WTC11 (cell line): ENCODE measurements at regions not wholly inside any gene's neighbourhood (a gene's known extent, or its start where the extent isn't known, plus 50 kb on each side); places are given as distances from the start of the nearest gene placed in this dataset.

ENCODE experiments used
- ATAC-seq: fragments of 200-7000 bp; cut with Tn5 transposase; 2 replicates; pipeline ENCODE4 v1.10.0; 2021; ENCODE audit warnings: mild to moderate bottlenecking, moderate library complexity
- CTCF ChIA-PET: fragments of 300-600 bp; sonication (Branson Sonifier 250); formaldehyde crosslinking; loops from one replicate; lab custom pipeline; 2021; ENCODE audit warnings: antibody characterized with exemption; lab: Charles Lee
- POLR2A ChIA-PET: fragments of 350-600 bp; sonication (Branson Sonifier 250); formaldehyde crosslinking; loops from one replicate; lab custom pipeline; 2021; ENCODE audit warnings: antibody characterized with exemption; lab: Charles Lee
- DNase-seq: peaks from one replicate; pipeline ENCODE4 v3.0.0; 2021; ENCODE audit warnings: low spot score
- H3K27ac Mint-ChIP-seq: 2 replicates; pipeline ENCODE4 v1.8.0; 2021; ENCODE audit warnings: mixed read lengths
- H3K27me3 Mint-ChIP-seq: 2 replicates; pipeline ENCODE4 v1.8.0; 2021; ENCODE audit warnings: low read depth, mild to moderate bottlenecking, moderate library complexity, mixed read lengths
- H3K36me3 Mint-ChIP-seq: 2 replicates; pipeline ENCODE4 v1.8.0; 2021; ENCODE audit warnings: mixed read lengths
- H3K4me1 Mint-ChIP-seq: 2 replicates; pipeline ENCODE4 v1.8.0; 2022; ENCODE audit warnings: mixed read lengths
- H3K4me3 Mint-ChIP-seq: 2 replicates; pipeline ENCODE4 v1.8.0; 2021; ENCODE audit warnings: mild to moderate bottlenecking, moderate library complexity, mixed read lengths
- H3K9me3 Mint-ChIP-seq: 2 replicates; pipeline ENCODE4 v1.8.0; 2021; ENCODE audit warnings: mixed read lengths
- AFF4 ChIP-seq: sonication (generic); formaldehyde crosslinking; IDR thresholded peaks from 2 replicates; pipeline ENCODE4 v1.8.1; 2023; ENCODE audit warnings: mild to moderate bottlenecking, missing genetic modification reagents, borderline replicate concordance
- CREB1 ChIP-seq: sonication (generic); formaldehyde crosslinking; IDR thresholded peaks from 2 replicates; pipeline ENCODE4 v1.8.0; 2023; ENCODE audit warnings: mild to moderate bottlenecking, missing genetic modification reagents
- E2F5 ChIP-seq: sonication (generic); formaldehyde crosslinking; IDR thresholded peaks from 2 replicates; pipeline ENCODE4 v1.8.1; 2022; ENCODE audit warnings: mild to moderate bottlenecking, moderate library complexity, missing genetic modification reagents
- ESRRA ChIP-seq: sonication (generic); formaldehyde crosslinking; IDR thresholded peaks from 2 replicates; pipeline ENCODE4 v1.8.1; 2022; ENCODE audit warnings: mild to moderate bottlenecking, missing genetic modification reagents, borderline replicate concordance
- HMGA2 ChIP-seq: fragments of 250-450 bp; sonication (Bioruptor Pico); IDR thresholded peaks from 2 replicates; pipeline ENCODE4 v1.4.0; 2021; ENCODE audit warnings: mild to moderate bottlenecking, moderate library complexity
- NR1H2 ChIP-seq: sonication (generic); formaldehyde crosslinking; IDR thresholded peaks from 2 replicates; pipeline ENCODE4 v1.9.0; 2021; ENCODE audit warnings: mild to moderate bottlenecking, moderate library complexity, missing genetic modification reagents
- SOX15 ChIP-seq: fragments of 250-450 bp; sonication (Bioruptor Pico); IDR thresholded peaks from 2 replicates; pipeline ENCODE4 v1.9.0; 2021; ENCODE audit warnings: mild to moderate bottlenecking
- ZNF263 ChIP-seq: sonication (generic); formaldehyde crosslinking; IDR thresholded peaks from 2 replicates; pipeline ENCODE4 v1.8.1; 2022; ENCODE audit warnings: low read depth, mild to moderate bottlenecking, moderate library complexity, missing genetic modification reagents
- ZNF317 ChIP-seq: sonication (generic); formaldehyde crosslinking; IDR thresholded peaks from 2 replicates; pipeline ENCODE4 v1.8.1; 2023; ENCODE audit warnings: low read depth, mild to moderate bottlenecking, moderate library complexity, missing genetic modification reagents, borderline replicate concordance
- TF ChIP-seq, protein P1 (sequence below): sonication (generic); formaldehyde crosslinking; conservative IDR thresholded peaks from 2 replicates; pipeline ENCODE4 v1.8.1; 2023; ENCODE audit warnings: mild to moderate bottlenecking, low read depth, missing genetic modification reagents, moderate library complexity
- TF ChIP-seq, protein P2 (sequence below): fragments of 250-450 bp; sonication (Bioruptor Pico); IDR thresholded peaks from 2 replicates; pipeline ENCODE4 v1.9.0; 2021; ENCODE audit warnings: mild to moderate bottlenecking

GRCh38 chrX:110414679-110415439 lies 56.2 kb downstream of the RTL9 start (continued):
- TF ChIP-seq AFF4 (CRISPR knock-in tag) (no peak), NR1H2 (CRISPR knock-in tag) (no peak), ZNF317 (CRISPR knock-in tag) (no peak)
- TF ChIP-seq, protein P1, sequence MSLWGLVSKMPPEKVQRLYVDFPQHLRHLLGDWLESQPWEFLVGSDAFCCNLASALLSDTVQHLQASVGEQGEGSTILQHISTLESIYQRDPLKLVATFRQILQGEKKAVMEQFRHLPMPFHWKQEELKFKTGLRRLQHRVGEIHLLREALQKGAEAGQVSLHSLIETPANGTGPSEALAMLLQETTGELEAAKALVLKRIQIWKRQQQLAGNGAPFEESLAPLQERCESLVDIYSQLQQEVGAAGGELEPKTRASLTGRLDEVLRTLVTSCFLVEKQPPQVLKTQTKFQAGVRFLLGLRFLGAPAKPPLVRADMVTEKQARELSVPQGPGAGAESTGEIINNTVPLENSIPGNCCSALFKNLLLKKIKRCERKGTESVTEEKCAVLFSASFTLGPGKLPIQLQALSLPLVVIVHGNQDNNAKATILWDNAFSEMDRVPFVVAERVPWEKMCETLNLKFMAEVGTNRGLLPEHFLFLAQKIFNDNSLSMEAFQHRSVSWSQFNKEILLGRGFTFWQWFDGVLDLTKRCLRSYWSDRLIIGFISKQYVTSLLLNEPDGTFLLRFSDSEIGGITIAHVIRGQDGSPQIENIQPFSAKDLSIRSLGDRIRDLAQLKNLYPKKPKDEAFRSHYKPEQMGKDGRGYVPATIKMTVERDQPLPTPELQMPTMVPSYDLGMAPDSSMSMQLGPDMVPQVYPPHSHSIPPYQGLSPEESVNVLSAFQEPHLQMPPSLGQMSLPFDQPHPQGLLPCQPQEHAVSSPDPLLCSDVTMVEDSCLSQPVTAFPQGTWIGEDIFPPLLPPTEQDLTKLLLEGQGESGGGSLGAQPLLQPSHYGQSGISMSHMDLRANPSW (CRISPR knock-in tag): no peak

DNA sequence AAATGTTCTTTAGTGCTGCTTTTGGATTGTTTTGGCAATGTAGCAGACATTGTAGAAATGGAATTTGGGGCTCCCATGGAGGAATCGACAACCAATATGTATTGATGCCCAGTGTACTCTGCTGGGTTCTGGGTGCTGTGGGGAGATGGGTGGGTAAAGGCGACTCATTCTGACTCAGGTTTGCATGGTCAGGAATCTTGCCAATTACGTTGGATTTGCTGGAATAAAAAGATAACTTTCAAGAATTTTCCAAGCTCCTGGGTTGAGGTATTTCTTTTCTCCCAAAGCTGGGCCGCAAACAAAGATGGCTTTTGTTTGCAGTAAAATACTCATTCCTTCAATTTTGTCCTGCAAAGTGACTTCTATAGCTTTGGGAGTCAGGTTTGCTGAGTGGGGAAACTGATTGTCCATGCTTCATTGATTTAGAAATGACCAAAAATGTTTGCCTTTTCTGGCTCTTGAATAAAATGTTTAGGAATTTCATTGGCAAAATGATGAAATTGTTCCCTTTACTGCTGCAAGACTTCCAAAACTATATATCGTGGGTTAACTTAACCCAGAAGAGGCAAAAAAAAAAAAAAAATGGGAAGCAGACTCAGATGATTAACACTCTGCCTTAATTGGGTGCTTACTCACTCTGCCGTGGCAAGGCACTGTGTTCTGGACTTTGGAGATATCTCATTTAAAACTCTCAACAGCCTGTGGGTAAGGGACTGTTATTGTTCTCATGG lies 57.0 kb downstream of the RTL9 start:
- Mint-ChIP-seq H3K4me3 (no peak overlapping the region), H3K9me3 (no peaks in the 10 kb centered on the region), H3K4me1 (peaks cover 25% of the 10 kb centered on the region), H3K27me3 (peaks cover 4% of the 10 kb centered on the region), H3K36me3 (no peaks in the 10 kb centered on the region), H3K27ac (no peak overlapping the region)
- ChIA-PET CTCF (interaction anchor here (1.2 to 1.9 kb wide), 5 partner anchors 9 to 431 kb away, joined by 3 to 7 read pairs (median 4); no protein-coding TSS in a partner anchor), POLR2A (no interaction called here)
- no peak for ATAC-seq
- no peak for TF ChIP-seq HMGA2 (CRISPR knock-in tag)
- DNase-seq: no peak

DNA sequence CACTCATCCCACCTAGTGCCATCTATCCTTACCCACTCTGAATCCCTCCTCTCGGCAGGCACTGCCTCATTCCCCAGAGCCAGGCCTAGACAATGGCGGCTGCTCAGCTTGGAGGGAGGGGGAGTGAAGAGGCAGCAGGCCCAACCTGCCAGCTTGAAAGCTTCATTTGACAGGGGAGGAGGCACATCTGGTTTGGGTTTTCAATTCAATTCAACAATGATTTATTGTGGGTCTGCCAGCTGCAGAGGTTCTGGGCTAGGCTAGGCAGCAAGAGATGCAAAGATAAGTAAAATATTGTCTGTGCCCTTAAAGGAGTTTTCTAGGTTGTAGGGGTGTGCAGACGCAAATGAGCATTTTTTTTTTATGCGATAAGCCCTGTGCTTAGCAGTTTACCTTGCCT lies 58.5 kb downstream of the RTL9 start:
- TF ChIP-seq SOX15 (CRISPR knock-in tag): no peak
- TF ChIP-seq ESRRA (CRISPR knock-in tag): no peak
- no peak for TF ChIP-seq CREB1 (CRISPR knock-in tag)
- TF ChIP-seq ZNF263 (CRISPR knock-in tag): no peak
- TF ChIP-seq E2F5 (CRISPR knock-in tag): no peak
- TF ChIP-seq, protein P2, sequence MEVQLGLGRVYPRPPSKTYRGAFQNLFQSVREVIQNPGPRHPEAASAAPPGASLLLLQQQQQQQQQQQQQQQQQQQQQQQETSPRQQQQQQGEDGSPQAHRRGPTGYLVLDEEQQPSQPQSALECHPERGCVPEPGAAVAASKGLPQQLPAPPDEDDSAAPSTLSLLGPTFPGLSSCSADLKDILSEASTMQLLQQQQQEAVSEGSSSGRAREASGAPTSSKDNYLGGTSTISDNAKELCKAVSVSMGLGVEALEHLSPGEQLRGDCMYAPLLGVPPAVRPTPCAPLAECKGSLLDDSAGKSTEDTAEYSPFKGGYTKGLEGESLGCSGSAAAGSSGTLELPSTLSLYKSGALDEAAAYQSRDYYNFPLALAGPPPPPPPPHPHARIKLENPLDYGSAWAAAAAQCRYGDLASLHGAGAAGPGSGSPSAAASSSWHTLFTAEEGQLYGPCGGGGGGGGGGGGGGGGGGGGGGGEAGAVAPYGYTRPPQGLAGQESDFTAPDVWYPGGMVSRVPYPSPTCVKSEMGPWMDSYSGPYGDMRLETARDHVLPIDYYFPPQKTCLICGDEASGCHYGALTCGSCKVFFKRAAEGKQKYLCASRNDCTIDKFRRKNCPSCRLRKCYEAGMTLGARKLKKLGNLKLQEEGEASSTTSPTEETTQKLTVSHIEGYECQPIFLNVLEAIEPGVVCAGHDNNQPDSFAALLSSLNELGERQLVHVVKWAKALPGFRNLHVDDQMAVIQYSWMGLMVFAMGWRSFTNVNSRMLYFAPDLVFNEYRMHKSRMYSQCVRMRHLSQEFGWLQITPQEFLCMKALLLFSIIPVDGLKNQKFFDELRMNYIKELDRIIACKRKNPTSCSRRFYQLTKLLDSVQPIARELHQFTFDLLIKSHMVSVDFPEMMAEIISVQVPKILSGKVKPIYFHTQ (CRISPR knock-in tag): no peak
- TF ChIP-seq, all 79 proteins: peak for 0
- Mint-ChIP-seq H3K36me3 (no peaks in the 10 kb centered on the region), H3K4me3 (no peak overlapping the region), H3K9me3 (no peaks in the 10 kb centered on the region), H3K27me3 (peaks cover 4% of the 10 kb centered on the region), H3K4me1 (peaks cover 25% of the 10 kb centered on the region), H3K27ac (no peak overlapping the region)
- POLR2A ChIA-PET: no interaction called here
- no peak for ATAC-seq
- DNase-seq: no peak
- CTCF ChIA-PET: interaction anchor here (1.0 to 2.6 kb wide), 5 partner anchors 9 to 430 kb away, joined by 3 to 30 read pairs (median 5); no protein-coding TSS in a partner anchor
